ENCODE measurements at regions not wholly inside any gene's neighbourhood (a gene's known extent, or its start where the extent isn't known, plus 50 kb on each side); places are given as distances from the start of the nearest gene placed in this dataset.

DNA sequence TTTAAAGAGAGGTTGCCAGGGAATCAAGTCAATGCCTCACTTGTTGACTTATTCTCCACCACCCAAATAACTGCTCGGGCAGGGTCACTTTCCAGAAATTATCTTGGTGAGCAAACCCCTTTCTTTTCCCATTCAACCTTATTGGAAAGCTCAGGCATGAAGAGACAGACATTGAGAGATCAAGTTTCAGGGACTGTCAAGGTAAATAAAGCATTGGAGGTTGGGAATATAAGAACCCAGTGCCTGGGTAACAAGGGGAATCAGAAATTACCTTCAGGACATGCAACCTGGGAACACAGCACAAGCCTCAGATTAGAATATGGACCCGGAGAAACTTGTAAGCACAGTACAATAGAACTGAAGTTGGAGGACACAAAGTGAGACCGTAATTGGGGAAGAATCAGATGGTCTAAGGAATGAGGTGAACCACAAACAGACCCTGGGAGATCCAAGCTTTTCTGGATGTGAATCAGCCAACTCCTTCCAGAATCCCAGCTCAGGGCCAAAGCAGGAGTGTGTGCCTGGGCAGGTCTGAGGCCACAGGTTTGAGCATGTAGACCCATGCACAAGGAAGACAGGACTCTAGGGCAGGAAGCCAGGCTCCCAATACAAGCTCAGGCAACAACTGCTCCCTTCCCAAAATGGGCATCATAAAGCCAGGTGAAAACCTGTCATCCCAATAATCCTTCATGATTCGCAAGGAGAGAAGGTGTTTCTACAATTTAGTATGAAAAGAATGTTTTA, 512.8 kb downstream of the MAFB start:
- TF ChIP-seq CTCF (conservative IDR thresholded peaks at IDR 0.05; ENCODE audit: low read depth, low read length) (no peak), EZH2 (IDR thresholded peaks at IDR 0.05; ENCODE audit: low read length, unreplicated experiment) (no peak)
